HuH-7.5 (cell line): ENCODE measurements at regions not wholly inside any gene's neighbourhood (a gene's known extent, or its start where the extent isn't known, plus 50 kb on each side); places are given as distances from the start of the nearest gene placed in this dataset.
"Not testable (repeated sequence)": the region's sequence is repeated elsewhere in the genome, so short reads cannot be mapped to it uniquely, and the experiment has no call there.

Source experiments
- DNase-seq: peaks from one replicate; pipeline ENCODE4 v3.0.0; 2011; ENCODE audit warnings: low spot score

GRCh38 chr6:153984811-153985210 is 54.2 kb upstream of the OPRM1 start:
- DNase-seq: no peak

- DNase-seq: no peak
Measured at GRCh38 chr6:153980171-153980570, 58.9 kb upstream of the OPRM1 start.

GRCh38 chr6:153978911-153979548 is 60.0 kb upstream of the OPRM1 start:
- not testable (repeated sequence) for DNase-seq

- DNase-seq: no peak
Measured at GRCh38 chr6:153976921-153977693, 61.9 kb upstream of the OPRM1 start.

GRCh38 chr6:153966001-153966400 is 73.0 kb upstream of the OPRM1 start:
- DNase-seq: no peak

GRCh38 chr6:153963352-153963751 is 75.7 kb upstream of the OPRM1 start:
- DNase-seq: no peak

- no peak for DNase-seq
Measured at GRCh38 chr6:153962555-153962954, 76.5 kb upstream of the OPRM1 start.

GRCh38 chr6:153960741-153961140 is 78.3 kb upstream of the OPRM1 start:
- DNase-seq: no peak

- no peak for DNase-seq
Measured at GRCh38 chr6:153960281-153960680, 78.8 kb upstream of the OPRM1 start.

- DNase-seq: no peak
Measured at GRCh38 chr6:153959276-153959675, 79.8 kb upstream of the OPRM1 start.

GRCh38 chr6:153958860-153959259 is 80.2 kb upstream of the OPRM1 start:
- no peak for DNase-seq

GRCh38 chr6:153957394-153957793 is 81.6 kb upstream of the OPRM1 start:
- no peak for DNase-seq

- no peak for DNase-seq
Measured at GRCh38 chr6:153956808-153957207, 82.2 kb upstream of the OPRM1 start.

- no peak for DNase-seq
Measured at GRCh38 chr6:153949616-153950015, 89.4 kb upstream of the OPRM1 start.

- no peak for DNase-seq
Measured at GRCh38 chr6:153947808-153948447, 91.1 kb upstream of the OPRM1 start.

GRCh38 chr6:153944201-153944600 is 94.8 kb upstream of the OPRM1 start:
- no peak for DNase-seq

GRCh38 chr6:153942361-153942760 is 96.7 kb upstream of the OPRM1 start:
- DNase-seq: no peak

- DNase-seq: peak; percentile 10
Measured at GRCh38 chr6:153941768-153942167, 97.3 kb upstream of the OPRM1 start.

GRCh38 chr6:153938876-153939275 is 100.2 kb upstream of the OPRM1 start:
- no peak for DNase-seq

GRCh38 chr6:153931431-153931830 is 107.6 kb upstream of the OPRM1 start:
- DNase-seq: no peak

GRCh38 chr6:153927867-153928266 is 111.2 kb upstream of the OPRM1 start:
- no peak for DNase-seq

- DNase-seq: no peak
Measured at GRCh38 chr6:153898360-153899059, 140.5 kb upstream of the OPRM1 start.

GRCh38 chr6:153882411-153882810 is 156.6 kb upstream of the OPRM1 start:
- DNase-seq: no peak
